Naive B cell (primary cell): ENCODE measurements at regions not wholly inside any gene's neighbourhood (a gene's known extent, or its start where the extent isn't known, plus 50 kb on each side); places are given as distances from the start of the nearest gene placed in this dataset.
"Not testable (repeated sequence)": the region's sequence is repeated elsewhere in the genome, so short reads cannot be mapped to it uniquely, and the experiment has no call there.

Experiments used
- ATAC-seq, 2 donors: fragments of 150-1000 bp; cut with Tn5 transposase; 2 replicates each; pipeline ENCODE4 v1.10.0; 2021; ENCODE audit warnings: low read depth in 2 of 2, mild to moderate bottlenecking in 2 of 2, moderate library complexity in 2 of 2
- DNase-seq: peaks from one replicate; pipeline ENCODE4 v3.0.0; 2022
- H3K27ac Mint-ChIP-seq, 6 donors: one replicate each; pipeline ENCODE4 v1.8.0; 2020 to 2022; ENCODE audit warnings: mild to moderate bottlenecking in 6 of 6, mixed read lengths in 6 of 6, moderate library complexity in 5 of 6, inconsistent platforms in 2 of 6
- H3K27me3 Mint-ChIP-seq, 3 donors: one replicate each; pipeline ENCODE4 v1.8.0; 2021 to 2022; ENCODE audit warnings: mixed read lengths in 3 of 3, mild to moderate bottlenecking in 1 of 3
- H3K36me3 Mint-ChIP-seq, 2 donors: one replicate each; pipeline ENCODE4 v1.8.0; 2020 to 2022; ENCODE audit warnings: mixed read lengths in 2 of 2, inconsistent platforms in 1 of 2, mild to moderate bottlenecking in 1 of 2
- H3K4me1 Mint-ChIP-seq, 3 donors: one replicate each; pipeline ENCODE4 v1.8.0; 2020 to 2022; ENCODE audit warnings: mixed read lengths in 3 of 3, inconsistent platforms in 1 of 3, mild to moderate bottlenecking in 1 of 3, moderate library complexity in 1 of 3
- H3K4me3 Mint-ChIP-seq, 8 donors: one replicate each; pipeline ENCODE4 v1.8.0; 2020 to 2022; ENCODE audit warnings: mild to moderate bottlenecking in 8 of 8, mixed read lengths in 8 of 8, moderate library complexity in 8 of 8, inconsistent platforms in 2 of 8
- H3K9me3 Mint-ChIP-seq, 7 donors: one replicate each; pipeline ENCODE4 v1.8.0; 2020 to 2022; ENCODE audit warnings: mixed read lengths in 7 of 7, mild to moderate bottlenecking in 5 of 7, inconsistent platforms in 2 of 7, moderate library complexity in 1 of 7

DNA sequence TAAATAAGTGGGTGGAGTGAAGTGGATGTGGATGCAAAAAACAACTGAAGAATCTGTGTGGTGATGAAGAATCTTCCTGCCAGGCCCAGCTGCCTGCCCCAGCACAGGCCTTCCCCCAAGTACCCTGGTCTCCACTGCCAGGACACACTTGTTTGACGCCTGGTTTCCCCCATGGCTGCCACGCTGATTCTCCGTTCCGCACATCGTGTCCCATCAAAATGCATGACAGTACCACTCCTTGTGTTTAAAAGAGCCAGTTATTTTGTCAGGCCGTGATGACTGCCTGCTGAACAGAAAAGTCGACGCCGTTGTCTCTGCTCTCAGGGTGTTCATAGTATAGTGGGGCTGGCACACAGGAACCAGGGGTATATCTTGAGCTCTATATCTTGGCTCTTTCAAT lies 50.3 kb upstream of the KYNU start:
- Mint-ChIP-seq H3K27me3 (peaks cover 7 to 15% (median 8%) of the 10 kb centered on the region in 3 donors), H3K4me3 (no peak overlapping the region), H3K4me1 (no peaks in the 10 kb centered on the region), H3K27ac (no peak overlapping the region), H3K9me3 (peaks cover 0 to 4% (median 0%) of the 10 kb centered on the region in 7 donors), H3K36me3 (no peaks in the 10 kb centered on the region)
- DNase-seq = no peak
- ATAC-seq = no peak

DNA sequence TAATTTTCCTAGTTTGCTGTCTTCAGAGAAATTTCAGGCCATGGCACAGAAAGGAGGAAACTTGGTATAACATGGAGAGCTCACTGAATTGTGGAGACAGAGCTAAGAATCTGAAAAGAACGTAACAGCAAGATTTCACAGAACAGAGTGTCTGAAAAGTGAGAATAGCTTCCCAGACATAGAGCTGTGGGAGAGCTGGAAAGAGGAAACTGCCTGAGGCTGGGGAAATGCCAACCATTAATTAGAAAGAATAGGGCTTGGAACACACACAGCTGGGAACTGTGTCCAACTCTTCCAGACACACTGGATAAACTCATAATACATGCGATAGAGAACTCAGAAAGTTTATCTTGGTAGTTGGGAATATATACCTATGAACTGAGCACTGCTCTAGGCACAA lies 51.6 kb upstream of the KYNU start:
- ATAC-seq (no peak), DNase-seq (no peak)
- H3K9me3 Mint-ChIP-seq = peaks cover 0 to 6% (median 0%) of the 10 kb centered on the region in 7 donors
- H3K36me3 Mint-ChIP-seq = no peaks in the 10 kb centered on the region
- peaks cover 7 to 14% (median 8%) of the 10 kb centered on the region in 3 donors for H3K27me3 Mint-ChIP-seq
- H3K4me3 Mint-ChIP-seq = no peak overlapping the region
- H3K27ac Mint-ChIP-seq = no peak overlapping the region
- no peaks in the 10 kb centered on the region for H3K4me1 Mint-ChIP-seq

DNA sequence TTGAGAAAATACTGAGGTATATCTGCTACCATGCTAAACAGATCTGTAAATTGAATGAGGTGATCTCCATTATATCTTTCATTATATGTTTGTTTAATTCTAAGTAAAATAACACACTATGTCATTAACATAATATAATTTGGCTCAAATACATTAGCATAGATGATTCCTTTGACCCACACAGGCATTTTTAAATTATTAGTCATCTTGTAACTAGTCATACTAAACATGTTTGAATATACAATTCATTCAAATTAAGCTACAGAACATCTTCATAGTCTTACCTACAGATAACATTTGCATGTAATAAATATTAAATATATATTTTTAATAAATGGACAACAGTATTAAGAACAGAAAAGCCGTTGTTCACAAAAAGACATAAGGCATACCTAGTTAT lies 52.7 kb upstream of the KYNU start:
- no peaks in the 10 kb centered on the region for H3K36me3 Mint-ChIP-seq
- no peak overlapping the region for H3K27ac Mint-ChIP-seq
- H3K4me3 Mint-ChIP-seq = no peak overlapping the region
- ATAC-seq (no peak), DNase-seq (no peak)
- H3K9me3 Mint-ChIP-seq = peaks cover 0 to 6% (median 0%) of the 10 kb centered on the region in 7 donors
- peaks cover 3 to 5% (median 4%) of the 10 kb centered on the region in 3 donors for H3K27me3 Mint-ChIP-seq
- H3K4me1 Mint-ChIP-seq = no peaks in the 10 kb centered on the region

GRCh38 chr2:142822190-142822589 lies 55.3 kb upstream of the KYNU start:
- no peak overlapping the region for H3K4me3 Mint-ChIP-seq
- peaks cover 0 to 2% (median 0%) of the 10 kb centered on the region in 7 donors for H3K9me3 Mint-ChIP-seq
- no peak overlapping the region for H3K27ac Mint-ChIP-seq
- H3K27me3 Mint-ChIP-seq = peaks cover 0 to 5% (median 3%) of the 10 kb centered on the region in 3 donors
- DNase-seq (no peak), ATAC-seq (no peak)
- H3K36me3 Mint-ChIP-seq = no peaks in the 10 kb centered on the region
- H3K4me1 Mint-ChIP-seq = no peaks in the 10 kb centered on the region

- H3K36me3 Mint-ChIP-seq = no peaks in the 10 kb centered on the region
- no peak overlapping the region for H3K4me3 Mint-ChIP-seq
- ATAC-seq (no peak), DNase-seq (no peak)
- peaks cover 0 to 2% (median 0%) of the 10 kb centered on the region in 7 donors for H3K9me3 Mint-ChIP-seq
- no peaks in the 10 kb centered on the region for H3K4me1 Mint-ChIP-seq
- H3K27me3 Mint-ChIP-seq = peaks cover 0 to 9% (median under 1%) of the 10 kb centered on the region in 3 donors
- no peak overlapping the region for H3K27ac Mint-ChIP-seq
Observed at GRCh38 chr2:142819411-142819810, 58.1 kb upstream of the KYNU start.

GRCh38 chr2:142815375-142815774 lies 62.1 kb upstream of the KYNU start:
- H3K4me3 Mint-ChIP-seq = no peak overlapping the region
- DNase-seq (no peak), ATAC-seq (no peak)
- no peaks in the 10 kb centered on the region for H3K36me3 Mint-ChIP-seq
- H3K4me1 Mint-ChIP-seq = no peaks in the 10 kb centered on the region
- peaks cover 0 to 6% (median 4%) of the 10 kb centered on the region in 7 donors for H3K9me3 Mint-ChIP-seq
- H3K27me3 Mint-ChIP-seq = peaks cover 0 to 20% (median 14%) of the 10 kb centered on the region in 3 donors
- H3K27ac Mint-ChIP-seq = no peak overlapping the region

GRCh38 chr2:142813830-142814829 lies 63.3 kb upstream of the KYNU start:
- ATAC-seq (no peak), DNase-seq (no peak)
- Mint-ChIP-seq H3K27me3 (peaks cover 0 to 20% (median 14%) of the 10 kb centered on the region in 3 donors), H3K4me3 (no peak overlapping the region), H3K4me1 (no peaks in the 10 kb centered on the region), H3K27ac (no peak overlapping the region), H3K9me3 (peaks cover 0 to 8% (median 4%) of the 10 kb centered on the region in 7 donors), H3K36me3 (no peaks in the 10 kb centered on the region)

- H3K27ac Mint-ChIP-seq, ATAC-seq, H3K36me3 Mint-ChIP-seq, H3K4me1 Mint-ChIP-seq, DNase-seq, H3K4me3 Mint-ChIP-seq, H3K9me3 Mint-ChIP-seq: not testable (repeated sequence)
- peaks cover 0 to 14% (median 13%) of the 10 kb centered on the region in 3 donors for H3K27me3 Mint-ChIP-seq
Observed at GRCh38 chr2:142811644-142812043, 65.8 kb upstream of the KYNU start.

DNA sequence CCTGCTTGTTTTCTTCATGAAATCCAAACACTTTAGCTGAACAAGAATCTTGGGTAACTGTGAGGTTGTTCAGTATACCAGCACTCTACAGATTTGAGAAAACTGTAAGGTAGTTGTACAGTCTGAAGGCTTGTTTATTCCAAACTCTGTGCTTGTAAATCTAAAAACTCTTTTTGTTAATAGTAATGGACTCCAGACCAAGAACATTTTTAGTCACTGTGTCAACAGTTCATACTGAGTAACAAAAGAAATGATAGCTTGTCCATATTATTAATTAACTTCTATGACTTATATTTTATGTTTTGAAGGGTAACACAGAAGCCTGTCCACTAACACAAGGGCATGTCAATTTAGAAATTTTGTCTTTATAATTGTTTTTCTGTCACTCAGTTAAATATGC lies 72.2 kb upstream of the KYNU start:
- Mint-ChIP-seq H3K4me3 (no peak overlapping the region), H3K36me3 (no peaks in the 10 kb centered on the region), H3K9me3 (peaks cover 0 to 4% (median 0%) of the 10 kb centered on the region in 7 donors), H3K27ac (no peak overlapping the region), H3K4me1 (no peaks in the 10 kb centered on the region), H3K27me3 (no peaks in the 10 kb centered on the region)
- ATAC-seq (no peak), DNase-seq (no peak)

- H3K4me3 Mint-ChIP-seq = no peak overlapping the region
- H3K36me3 Mint-ChIP-seq = no peaks in the 10 kb centered on the region
- DNase-seq (no peak), ATAC-seq (no peak)
- H3K4me1 Mint-ChIP-seq = no peaks in the 10 kb centered on the region
- no peaks in the 10 kb centered on the region for H3K9me3 Mint-ChIP-seq
- no peak overlapping the region for H3K27ac Mint-ChIP-seq
- H3K27me3 Mint-ChIP-seq = no peaks in the 10 kb centered on the region
Observed at GRCh38 chr2:142803158-142803557, 74.3 kb upstream of the KYNU start.

DNA sequence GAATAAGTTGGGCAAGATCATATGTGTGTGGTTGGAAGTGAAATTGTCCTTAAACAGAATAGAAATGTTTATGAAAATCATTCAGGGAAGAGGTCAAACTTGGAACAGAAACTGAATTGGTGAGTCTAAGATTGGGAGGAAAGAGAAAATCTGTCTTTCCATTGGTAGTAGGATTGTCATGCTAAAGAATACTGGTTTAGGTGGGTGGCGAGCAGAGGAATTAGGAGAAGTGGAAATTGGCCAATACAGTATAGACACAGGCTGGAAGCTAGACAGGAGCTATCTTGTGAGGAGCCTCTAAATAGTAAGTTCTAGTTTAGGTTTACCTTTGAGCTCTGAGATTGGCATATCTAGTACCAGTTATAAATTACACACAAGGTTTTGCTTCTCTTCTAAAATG lies 80.9 kb upstream of the KYNU start:
- H3K27me3 Mint-ChIP-seq = no peaks in the 10 kb centered on the region
- H3K27ac Mint-ChIP-seq = no peak overlapping the region
- H3K4me3 Mint-ChIP-seq = no peak overlapping the region
- H3K4me1 Mint-ChIP-seq = no peaks in the 10 kb centered on the region
- H3K36me3 Mint-ChIP-seq = no peaks in the 10 kb centered on the region
- H3K9me3 Mint-ChIP-seq = no peaks in the 10 kb centered on the region
- no peak for ATAC-seq
- no peak for DNase-seq

GRCh38 chr2:142796161-142796560 lies 81.3 kb upstream of the KYNU start:
- no peak overlapping the region for H3K27ac Mint-ChIP-seq

DNA sequence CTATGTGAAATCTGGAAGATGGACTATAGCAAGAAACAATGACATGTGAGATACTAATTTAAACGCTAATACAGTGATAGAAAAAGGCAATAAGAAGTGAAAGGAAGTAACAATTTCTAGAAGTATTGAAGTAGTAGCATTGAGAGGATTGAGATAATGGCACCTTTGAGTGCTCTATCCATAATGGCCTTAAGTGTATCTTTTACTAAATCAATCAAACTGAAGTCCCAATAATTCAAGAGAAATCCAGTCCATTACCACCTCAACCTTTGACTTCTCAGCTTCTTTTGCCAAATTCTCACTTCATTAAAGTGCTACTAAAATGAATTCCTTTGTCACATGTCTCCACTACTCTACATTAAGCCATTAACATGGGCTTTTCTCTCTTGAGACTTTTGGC lies 82.6 kb upstream of the KYNU start:
- Mint-ChIP-seq H3K27me3 (no peaks in the 10 kb centered on the region), H3K4me1 (peaks cover 0 to 5% (median 0%) of the 10 kb centered on the region in 3 donors), H3K36me3 (no peaks in the 10 kb centered on the region), H3K4me3 (no peak overlapping the region), H3K9me3 (no peaks in the 10 kb centered on the region), H3K27ac (peak overlapping the region in 1 of 6 donors; percentile 54)
- ATAC-seq (no peak), DNase-seq (no peak)

More at GRCh38 chr2:142796161-142796560, 81.3 kb upstream of the KYNU start:
- Mint-ChIP-seq H3K36me3 (no peaks in the 10 kb centered on the region), H3K4me1 (peaks cover 0 to under 1% (median 0%) of the 10 kb centered on the region in 3 donors), H3K4me3 (no peak overlapping the region), H3K9me3 (no peaks in the 10 kb centered on the region), H3K27me3 (no peaks in the 10 kb centered on the region)
- DNase-seq = no peak
- no peak for ATAC-seq

DNA sequence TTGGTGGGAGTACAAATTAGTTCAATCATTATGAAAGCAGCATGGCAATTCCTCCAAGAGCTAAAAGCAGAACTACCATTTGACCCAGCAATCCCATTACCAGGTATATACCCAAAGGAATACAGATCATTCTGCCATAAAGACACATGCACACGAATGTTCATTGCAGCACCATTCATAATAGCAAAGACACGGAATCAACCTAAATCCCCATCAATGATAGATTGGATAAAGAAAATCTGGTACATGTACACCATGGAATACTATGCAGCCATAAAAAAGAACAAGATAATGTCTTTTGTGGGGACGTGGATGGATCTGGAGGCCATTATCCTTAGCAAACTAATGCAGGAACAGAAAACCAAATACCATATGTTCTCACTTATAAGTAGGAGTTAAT lies 85.1 kb upstream of the KYNU start:
- not testable (repeated sequence) for H3K4me3 Mint-ChIP-seq, H3K27ac Mint-ChIP-seq, H3K36me3 Mint-ChIP-seq, H3K9me3 Mint-ChIP-seq, ATAC-seq, DNase-seq, H3K4me1 Mint-ChIP-seq, H3K27me3 Mint-ChIP-seq
